Endothelial cell (in vitro differentiated cells): ENCODE measurements at regions not wholly inside any gene's neighbourhood (a gene's known extent, or its start where the extent isn't known, plus 50 kb on each side); places are given as distances from the start of the nearest gene placed in this dataset.

Experiments
- DNase-seq: peaks from one replicate; pipeline ENCODE4 v3.0.0; 2021; ENCODE audit warnings: low spot score
- H3K27ac Mint-ChIP-seq: one replicate; pipeline ENCODE4 v1.8.0; 2021; ENCODE audit warnings: mixed read lengths, inconsistent platforms; ENCODE audit not compliant: unreplicated experiment
- H3K27me3 Mint-ChIP-seq: one replicate; pipeline ENCODE4 v1.8.0; 2021; ENCODE audit warnings: mild to moderate bottlenecking, moderate library complexity, mixed read lengths, inconsistent platforms; ENCODE audit not compliant: unreplicated experiment
- H3K36me3 Mint-ChIP-seq: one replicate; pipeline ENCODE4 v1.8.0; 2021; ENCODE audit warnings: mild to moderate bottlenecking, low read depth, mixed read lengths, inconsistent platforms; ENCODE audit not compliant: unreplicated experiment
- H3K4me1 Mint-ChIP-seq: one replicate; pipeline ENCODE4 v1.8.0; 2021; ENCODE audit warnings: mild to moderate bottlenecking, mixed read lengths, inconsistent platforms; ENCODE audit not compliant: unreplicated experiment
- H3K4me3 Mint-ChIP-seq: one replicate; pipeline ENCODE4 v1.8.0; 2021; ENCODE audit warnings: mild to moderate bottlenecking, mixed read lengths, inconsistent platforms; ENCODE audit not compliant: unreplicated experiment
- H3K9me3 Mint-ChIP-seq: one replicate; pipeline ENCODE4 v1.8.0; 2021; ENCODE audit warnings: mixed read lengths, inconsistent platforms; ENCODE audit not compliant: unreplicated experiment
- CTCF ChIP-seq: fragments of 200-600 bp; sonication (generic); IDR thresholded peaks from one replicate; pipeline ENCODE4 v1.5.0; 2021; ENCODE audit warnings: antibody characterized with exemption; ENCODE audit not compliant: unreplicated experiment

- Mint-ChIP-seq H3K27me3 (no peaks in the 10 kb centered on the region), H3K27ac (no peak overlapping the region), H3K36me3 (no peaks in the 10 kb centered on the region), H3K4me3 (no peak overlapping the region), H3K4me1 (no peaks in the 10 kb centered on the region), H3K9me3 (no peaks in the 10 kb centered on the region)
- DNase-seq: no peak
- TF ChIP-seq CTCF: no peak
These were observed 269.1 kb downstream of the EMP1 start for GRCh38 chr12:13465635-13466034.

GRCh38 chr12:13463189-13463588, 266.7 kb downstream of the EMP1 start:
- H3K4me3 Mint-ChIP-seq: no peak overlapping the region

GRCh38 chr12:13462450-13462849, 265.9 kb downstream of the EMP1 start:
- DNase-seq: no peak
- H3K9me3 Mint-ChIP-seq: no peaks in the 10 kb centered on the region
- H3K4me3 Mint-ChIP-seq: no peak overlapping the region
- no peaks in the 10 kb centered on the region for H3K4me1 Mint-ChIP-seq
- no peak overlapping the region for H3K27ac Mint-ChIP-seq
- no peaks in the 10 kb centered on the region for H3K36me3 Mint-ChIP-seq
- peaks cover 2% of the 10 kb centered on the region for H3K27me3 Mint-ChIP-seq
- TF ChIP-seq CTCF: no peak

More at GRCh38 chr12:13463189-13463588, 266.7 kb downstream of the EMP1 start:
- no peak overlapping the region for H3K27ac Mint-ChIP-seq
- peaks cover 2% of the 10 kb centered on the region for H3K27me3 Mint-ChIP-seq
- H3K36me3 Mint-ChIP-seq: no peaks in the 10 kb centered on the region
- no peaks in the 10 kb centered on the region for H3K4me1 Mint-ChIP-seq
- DNase-seq: no peak
- TF ChIP-seq CTCF: no peak
- H3K9me3 Mint-ChIP-seq: no peaks in the 10 kb centered on the region

- Mint-ChIP-seq H3K4me1 (no peaks in the 10 kb centered on the region), H3K27ac (no peak overlapping the region), H3K4me3 (no peak overlapping the region), H3K36me3 (no peaks in the 10 kb centered on the region), H3K9me3 (no peaks in the 10 kb centered on the region), H3K27me3 (peaks cover 3% of the 10 kb centered on the region)
- DNase-seq: no peak
- no peak for TF ChIP-seq CTCF
These were observed 259.2 kb downstream of the EMP1 start for GRCh38 chr12:13455778-13456144.

- no peak for TF ChIP-seq CTCF
These were observed 258.7 kb downstream of the EMP1 start for GRCh38 chr12:13454991-13455777.

More at GRCh38 chr12:13454991-13455777, 258.7 kb downstream of the EMP1 start:
- Mint-ChIP-seq H3K4me1 (no peaks in the 10 kb centered on the region), H3K27me3 (peaks cover 4% of the 10 kb centered on the region), H3K4me3 (no peak overlapping the region), H3K9me3 (no peaks in the 10 kb centered on the region), H3K27ac (no peak overlapping the region), H3K36me3 (no peaks in the 10 kb centered on the region)
- no peak for DNase-seq
